Activated T-cell treated with anti-CD3 and anti-CD28 coated beads, Interleukin-2, amount 50 U/mL, for 72 hours (primary cell): ENCODE measurements at regions not wholly inside any gene's neighbourhood (a gene's known extent, or its start where the extent isn't known, plus 50 kb on each side); places are given as distances from the start of the nearest gene placed in this dataset.
"Not testable (repeated sequence)": the region's sequence is repeated elsewhere in the genome, so short reads cannot be mapped to it uniquely, and the experiment has no call there.

Experiments
- ATAC-seq, 2 donors: fragments of 150-1000 bp; cut with Tn5 transposase; replicated peaks in 1 of 2; 2 replicates each; pipeline ENCODE4 v1.10.0; 2021; ENCODE audit warnings: moderate library complexity in 2 of 2, mild to moderate bottlenecking in 1 of 2
- DNase-seq, 2 donors: peaks; one replicate each; pipeline ENCODE4 v3.0.0; 2021 to 2022; ENCODE audit warnings: mixed read lengths in 1 of 2
- H3K27ac Mint-ChIP-seq: one replicate; pipeline ENCODE4 v1.8.0; 2022; ENCODE audit warnings: mild to moderate bottlenecking, moderate library complexity, mixed read lengths
- H3K27me3 Mint-ChIP-seq: one replicate; pipeline ENCODE4 v1.8.0; 2022; ENCODE audit warnings: low read depth, mixed read lengths
- H3K36me3 Mint-ChIP-seq, 2 donors: one replicate each; pipeline ENCODE4 v1.8.0; 2022; ENCODE audit warnings: mixed read lengths in 2 of 2, mild to moderate bottlenecking in 1 of 2; ENCODE audit not compliant: insufficient read depth in 2 of 2
- H3K4me1 Mint-ChIP-seq: one replicate; pipeline ENCODE4 v1.8.0; 2022; ENCODE audit warnings: low read depth, mixed read lengths
- H3K4me3 Mint-ChIP-seq, 2 donors: one replicate each; pipeline ENCODE4 v1.8.0; 2022; ENCODE audit warnings: mild to moderate bottlenecking in 2 of 2, mixed read lengths in 2 of 2, moderate library complexity in 2 of 2
- H3K9me3 Mint-ChIP-seq, 2 donors: one replicate each; pipeline ENCODE4 v1.8.0; 2022; ENCODE audit warnings: mixed read lengths in 2 of 2

DNA sequence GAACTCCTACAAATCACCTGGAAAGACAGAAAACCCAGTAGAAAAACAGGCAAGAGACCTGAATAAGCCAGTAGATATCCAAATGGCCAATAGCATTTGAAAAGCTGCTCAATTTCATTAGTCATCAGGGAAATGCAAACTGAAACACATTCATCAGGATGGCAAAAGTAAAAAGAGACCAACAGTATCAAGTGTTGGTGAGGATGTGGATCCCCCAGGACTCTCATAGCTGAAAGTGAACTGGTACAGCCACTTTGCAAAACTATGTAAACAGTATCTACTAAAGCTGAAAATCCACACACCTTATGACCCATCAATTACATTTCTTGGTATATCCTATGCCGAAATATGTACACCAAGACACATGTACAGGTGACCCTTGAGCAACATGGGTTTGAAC lies 180.4 kb upstream of the IRF2BP2 start:
- H3K27me3 Mint-ChIP-seq, H3K27ac Mint-ChIP-seq, ATAC-seq, H3K36me3 Mint-ChIP-seq, H3K9me3 Mint-ChIP-seq, H3K4me1 Mint-ChIP-seq, H3K4me3 Mint-ChIP-seq, DNase-seq: not testable (repeated sequence)

DNA sequence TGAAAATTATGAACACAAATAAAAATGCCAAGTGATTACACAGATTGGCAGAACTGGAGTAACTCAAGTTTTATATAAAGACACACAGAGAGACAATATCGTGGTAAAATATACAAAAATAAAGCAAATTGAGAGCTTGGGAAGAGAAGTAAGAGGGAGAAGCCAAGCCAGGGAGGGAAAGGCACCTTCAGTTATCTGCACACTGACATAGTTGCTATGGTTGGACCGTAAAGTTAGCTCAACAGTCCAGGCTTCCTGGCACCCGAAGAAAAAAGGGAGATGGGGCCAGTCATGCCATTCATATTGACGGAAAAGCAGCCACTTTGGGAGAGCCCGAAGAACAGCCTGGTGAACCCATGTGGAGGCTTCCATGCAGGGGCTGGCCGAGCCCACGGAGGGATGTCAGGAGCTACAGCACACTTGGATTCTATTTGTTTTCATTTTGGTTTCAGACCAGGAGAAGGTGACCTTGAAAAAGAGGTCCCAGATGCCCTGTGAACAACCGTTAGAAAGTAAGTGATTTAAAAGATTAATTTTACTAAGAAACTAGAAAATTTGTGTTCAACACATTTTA lies 177.1 kb upstream of the IRF2BP2 start:
- H3K9me3 Mint-ChIP-seq, H3K27me3 Mint-ChIP-seq, H3K36me3 Mint-ChIP-seq, H3K27ac Mint-ChIP-seq, ATAC-seq, DNase-seq, H3K4me3 Mint-ChIP-seq, H3K4me1 Mint-ChIP-seq: not testable (repeated sequence)

DNA sequence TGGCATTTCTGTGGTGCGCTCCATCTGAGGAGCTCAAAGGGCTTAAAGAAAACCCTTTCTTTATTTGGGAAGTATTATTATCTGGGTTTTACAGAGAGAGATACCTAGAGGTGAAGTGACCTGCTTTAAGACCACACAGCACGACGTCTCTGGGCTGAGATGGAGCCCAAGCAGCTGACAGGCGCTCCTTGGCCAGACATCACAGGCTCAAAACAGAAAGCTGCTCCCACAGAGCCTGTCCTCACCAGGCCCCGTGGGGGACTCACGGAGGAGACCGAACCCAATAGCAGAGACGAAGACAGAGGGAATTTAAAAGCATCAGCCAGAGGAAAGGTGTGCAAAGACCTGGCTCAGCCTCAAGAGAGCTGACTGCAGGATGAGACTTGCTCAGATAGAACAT lies 175.9 kb upstream of the IRF2BP2 start:
- DNase-seq, H3K36me3 Mint-ChIP-seq, ATAC-seq, H3K27me3 Mint-ChIP-seq, H3K9me3 Mint-ChIP-seq, H3K4me1 Mint-ChIP-seq, H3K27ac Mint-ChIP-seq, H3K4me3 Mint-ChIP-seq: not testable (repeated sequence)

DNA sequence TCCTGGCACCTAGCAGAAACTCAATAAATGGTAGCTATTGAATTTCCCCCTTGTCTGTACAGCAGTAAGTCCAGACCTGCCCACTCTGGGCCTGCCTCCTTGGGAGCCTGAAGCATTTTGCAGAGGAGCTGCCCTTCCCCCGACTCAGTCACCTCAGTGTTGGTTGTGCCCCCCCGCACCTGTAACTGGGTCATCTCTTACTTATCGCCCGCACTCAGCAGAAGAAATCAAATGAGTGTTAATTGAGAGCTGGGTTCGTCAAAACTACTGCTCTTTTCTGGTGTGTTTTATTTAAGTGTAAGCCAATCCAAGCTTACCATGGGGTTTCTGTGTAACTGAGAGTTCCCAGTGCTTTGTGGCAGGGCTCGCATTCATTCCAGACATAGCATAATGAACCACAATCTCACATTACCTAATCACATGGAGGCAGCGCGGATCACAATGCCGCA lies 175.5 kb upstream of the IRF2BP2 start:
- DNase-seq, H3K36me3 Mint-ChIP-seq, H3K4me1 Mint-ChIP-seq, ATAC-seq, H3K4me3 Mint-ChIP-seq, H3K9me3 Mint-ChIP-seq, H3K27me3 Mint-ChIP-seq, H3K27ac Mint-ChIP-seq: not testable (repeated sequence)

DNA sequence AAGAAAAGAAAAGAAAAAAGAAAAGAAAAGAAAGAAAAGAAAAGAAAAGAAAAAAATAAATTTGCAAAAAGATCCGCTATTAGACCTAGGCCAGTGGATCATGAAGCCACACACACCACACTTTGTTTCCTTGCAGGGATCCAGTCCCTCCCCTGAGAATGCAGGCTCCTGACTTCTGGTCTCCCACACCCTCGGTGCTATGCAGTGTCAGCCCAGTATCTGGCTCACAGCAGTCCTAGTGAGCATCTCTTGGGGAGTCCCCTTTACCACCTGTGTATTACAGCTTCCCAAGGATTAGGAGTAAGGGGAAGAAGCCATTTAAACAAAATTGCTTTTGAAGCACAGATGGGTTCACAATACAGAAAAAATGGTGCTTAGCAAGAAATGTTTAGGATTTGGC lies 174.1 kb upstream of the IRF2BP2 start:
- DNase-seq, H3K27ac Mint-ChIP-seq, H3K27me3 Mint-ChIP-seq, H3K4me1 Mint-ChIP-seq, H3K9me3 Mint-ChIP-seq, H3K36me3 Mint-ChIP-seq, H3K4me3 Mint-ChIP-seq, ATAC-seq: not testable (repeated sequence)

DNA sequence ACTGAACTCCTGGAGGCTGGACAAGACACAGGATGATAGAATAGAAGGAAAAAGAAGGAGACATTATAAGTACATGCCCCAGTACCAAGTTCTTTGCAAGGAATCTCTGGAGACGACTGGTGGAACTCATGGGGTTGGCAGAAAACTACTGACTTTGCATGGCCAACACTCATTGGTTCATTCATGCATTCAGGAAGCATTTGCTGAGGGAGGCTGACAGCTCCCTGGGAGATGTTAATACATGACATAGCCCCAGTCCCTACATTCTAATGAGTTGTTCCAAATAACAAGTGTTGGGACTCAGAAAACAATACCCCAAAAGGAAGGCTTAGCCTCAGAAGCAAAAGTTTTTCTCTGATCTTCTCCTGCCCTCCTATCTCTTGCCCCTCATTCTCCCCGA lies 172.8 kb upstream of the IRF2BP2 start:
- ATAC-seq (no peak), DNase-seq (no peak)
- no peaks in the 10 kb centered on the region for H3K9me3 Mint-ChIP-seq
- no peak overlapping the region for H3K4me3 Mint-ChIP-seq
- H3K27ac Mint-ChIP-seq, result no peak overlapping the region
- H3K4me1 Mint-ChIP-seq, result no peaks in the 10 kb centered on the region
- no peaks in the 10 kb centered on the region for H3K36me3 Mint-ChIP-seq
- no peaks in the 10 kb centered on the region for H3K27me3 Mint-ChIP-seq

DNA sequence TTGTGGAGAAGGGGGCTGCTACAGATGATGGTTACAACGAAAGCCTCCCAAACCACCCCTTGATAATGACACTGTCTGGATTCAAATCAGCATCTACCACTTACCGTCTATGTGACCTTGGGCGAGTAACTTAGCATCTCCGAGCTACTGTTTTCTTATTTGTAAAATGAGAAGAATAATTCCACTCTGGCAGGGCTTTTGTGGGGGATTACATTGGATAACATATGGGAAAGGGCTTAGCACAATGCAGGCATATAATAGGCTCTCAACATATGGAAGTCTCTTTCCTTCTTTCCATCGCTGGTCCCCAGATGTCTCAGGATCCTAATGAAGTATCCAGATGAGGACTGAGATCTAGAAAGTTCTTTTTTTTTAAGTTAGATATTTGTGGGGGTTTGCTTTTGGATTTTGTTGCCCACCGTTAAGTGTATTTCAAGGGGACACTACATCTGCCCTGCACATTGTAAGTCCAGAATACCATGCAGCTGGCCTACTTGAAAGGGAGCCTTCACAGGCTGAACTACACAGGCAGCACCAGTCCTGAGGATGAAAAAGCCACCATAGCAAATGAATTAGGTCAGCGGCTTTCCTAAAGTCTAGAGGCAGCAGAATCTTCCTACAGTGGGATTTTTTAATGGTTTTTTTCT lies 172.2 kb upstream of the IRF2BP2 start:
- Mint-ChIP-seq H3K27me3 (no peaks in the 10 kb centered on the region), H3K9me3 (no peaks in the 10 kb centered on the region), H3K4me1 (no peaks in the 10 kb centered on the region), H3K36me3 (no peaks in the 10 kb centered on the region), H3K27ac (no peak overlapping the region), H3K4me3 (no peak overlapping the region)
- ATAC-seq (no peak), DNase-seq (no peak)

DNA sequence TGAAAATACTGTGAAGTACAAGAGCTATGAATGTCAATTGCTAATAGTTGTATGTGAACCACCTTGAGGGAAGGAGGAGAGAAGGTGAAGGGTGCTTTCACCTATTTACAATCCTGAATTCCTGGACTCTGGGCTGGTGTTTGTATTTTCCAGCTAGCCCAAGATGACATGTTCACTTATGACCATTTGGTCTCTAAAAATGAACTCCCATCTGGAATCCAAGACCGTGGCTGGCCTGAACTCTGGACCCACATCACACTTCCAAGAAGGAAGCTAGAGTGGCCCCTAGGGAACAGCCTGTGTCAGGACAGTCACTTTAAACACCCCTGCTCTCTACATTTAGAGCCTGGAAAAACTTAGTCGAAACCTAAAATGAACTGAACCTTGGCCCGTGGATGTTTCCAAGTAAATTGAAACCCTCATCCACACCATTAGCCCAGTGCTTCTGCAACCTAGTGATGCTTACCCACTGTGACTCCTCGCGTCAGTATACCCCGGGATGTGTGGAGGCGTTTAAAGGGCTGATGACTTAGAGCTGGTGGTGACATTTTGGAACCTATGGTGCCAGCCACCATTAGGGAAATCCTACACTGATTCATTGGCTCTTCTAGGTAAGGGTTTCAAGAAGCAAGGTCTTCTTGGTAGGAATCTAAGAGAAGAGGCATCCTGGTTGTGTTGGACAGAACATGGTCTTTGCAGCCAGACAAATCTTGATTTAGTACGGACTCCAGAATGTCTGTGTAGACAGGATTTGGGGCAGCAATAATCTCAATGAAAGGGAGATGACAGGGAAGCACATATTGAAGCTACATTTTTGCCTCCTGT lies 171.5 kb upstream of the IRF2BP2 start:
- Mint-ChIP-seq H3K36me3 (no peaks in the 10 kb centered on the region), H3K27me3 (no peaks in the 10 kb centered on the region), H3K4me3 (no peak overlapping the region), H3K27ac (no peak overlapping the region), H3K4me1 (no peaks in the 10 kb centered on the region), H3K9me3 (no peaks in the 10 kb centered on the region)
- DNase-seq (peak in 1 of 2 donors; percentile 44), ATAC-seq (peak; percentile 70 to 85)

DNA sequence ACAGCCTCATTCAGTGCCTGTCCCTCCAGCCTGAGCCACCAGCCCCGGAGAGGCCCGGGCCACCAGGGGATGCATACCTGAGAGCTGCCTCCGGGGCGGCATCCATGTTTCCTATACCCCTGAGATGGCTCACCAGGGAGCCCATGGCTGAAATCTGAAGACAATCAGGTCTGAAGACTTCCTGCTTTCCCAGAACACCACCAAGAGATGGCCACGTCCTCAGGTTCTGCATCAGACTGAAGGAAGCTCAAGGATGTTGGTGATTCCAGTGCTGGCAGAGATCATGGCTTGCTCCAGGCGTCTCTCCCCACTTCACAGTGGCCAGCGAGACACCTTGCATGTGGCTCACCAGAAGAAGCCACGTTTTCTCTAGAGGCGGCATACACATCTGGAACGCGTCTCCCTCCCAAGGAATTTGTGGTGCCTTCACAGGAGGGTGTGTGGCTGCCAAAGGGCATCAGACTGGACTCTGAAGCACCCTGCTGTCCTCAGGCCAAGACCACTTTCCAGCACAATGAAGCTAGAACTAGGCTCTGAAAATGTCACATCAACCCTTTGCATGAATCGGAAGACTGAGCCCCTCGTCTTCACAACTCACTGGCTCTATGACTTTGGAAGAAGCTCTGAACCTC lies 170.7 kb upstream of the IRF2BP2 start:
- Mint-ChIP-seq H3K4me3 (no peak overlapping the region), H3K9me3 (no peaks in the 10 kb centered on the region), H3K36me3 (no peaks in the 10 kb centered on the region), H3K27ac (no peak overlapping the region), H3K4me1 (peaks cover 4% of the 10 kb centered on the region), H3K27me3 (no peaks in the 10 kb centered on the region)
- DNase-seq, result no peak
- ATAC-seq, result no peak

DNA sequence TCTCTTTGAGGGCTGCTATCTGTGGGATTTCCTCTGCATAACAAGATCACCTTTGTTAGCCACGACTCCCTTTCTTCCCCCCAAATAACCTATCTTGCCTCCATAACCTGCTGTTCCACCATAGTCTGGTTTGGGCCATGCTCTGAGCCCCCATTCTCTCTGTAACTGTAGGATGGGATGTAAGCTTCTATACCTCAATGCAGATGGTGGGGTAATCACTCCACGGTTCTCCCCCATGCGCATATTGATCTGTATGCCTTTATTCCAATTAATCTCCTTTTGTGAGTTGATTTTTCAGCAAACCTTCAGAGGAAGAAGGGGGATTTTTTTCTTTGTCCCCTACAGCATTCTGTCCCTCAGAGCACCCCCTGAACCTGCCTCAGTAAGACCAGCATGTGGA lies 170.1 kb upstream of the IRF2BP2 start:
- H3K4me1 Mint-ChIP-seq, result peaks cover 9% of the 10 kb centered on the region
- no peak for ATAC-seq
- H3K9me3 Mint-ChIP-seq, result peaks cover under 1 to 2% of the 10 kb centered on the region in 2 donors
- no peak overlapping the region for H3K4me3 Mint-ChIP-seq
- H3K36me3 Mint-ChIP-seq, result peaks cover 0 to 1% of the 10 kb centered on the region in 2 donors
- DNase-seq, result no peak
- H3K27me3 Mint-ChIP-seq, result no peaks in the 10 kb centered on the region
- H3K27ac Mint-ChIP-seq, result no peak overlapping the region

DNA sequence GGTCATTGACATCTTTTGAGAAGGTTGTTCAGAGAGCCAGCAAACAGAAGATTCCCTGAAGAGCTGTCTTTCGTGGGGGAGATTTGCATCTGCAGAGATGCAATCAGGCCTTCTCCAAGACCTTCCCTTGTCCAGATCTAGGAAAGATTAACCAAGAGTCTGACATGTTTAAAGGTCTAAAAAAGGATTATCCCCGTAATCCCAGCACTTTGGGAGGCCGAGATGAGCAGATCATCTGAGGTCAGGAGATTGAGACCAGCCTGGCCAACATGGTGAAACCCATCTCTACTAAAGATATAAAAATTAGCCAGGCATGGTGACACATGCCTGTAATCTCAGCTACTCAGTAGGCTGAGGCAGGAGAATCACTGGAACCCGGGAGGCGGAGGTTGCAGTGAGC lies 169.6 kb upstream of the IRF2BP2 start:
- H3K27me3 Mint-ChIP-seq, H3K4me3 Mint-ChIP-seq, H3K27ac Mint-ChIP-seq, ATAC-seq, H3K36me3 Mint-ChIP-seq, H3K9me3 Mint-ChIP-seq, DNase-seq: not testable (repeated sequence)
- peaks cover 14% of the 10 kb centered on the region for H3K4me1 Mint-ChIP-seq

DNA sequence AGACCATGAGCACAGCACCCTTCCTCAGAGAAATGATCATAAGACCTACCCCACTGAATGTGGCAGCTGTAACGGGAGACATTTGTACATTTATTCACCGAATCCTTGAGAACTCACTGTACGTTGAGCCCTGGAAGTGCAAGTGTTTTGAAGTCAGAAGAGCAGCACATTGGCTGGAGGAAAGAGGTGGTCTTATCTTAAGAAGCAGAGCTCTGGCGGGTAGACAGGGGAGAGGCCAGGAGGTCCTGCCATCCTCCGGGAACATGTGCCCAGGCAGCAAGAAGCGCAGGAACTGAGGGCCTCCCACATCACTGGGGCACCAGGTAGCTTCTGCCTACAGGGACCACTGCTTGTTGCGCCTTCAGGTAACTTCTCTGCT lies 169.2 kb upstream of the IRF2BP2 start:
- Mint-ChIP-seq H3K4me1 (peaks cover 19% of the 10 kb centered on the region), H3K27me3 (no peaks in the 10 kb centered on the region), H3K27ac (no peak overlapping the region), H3K9me3 (peaks cover 2% of the 10 kb centered on the region in 2 donors), H3K4me3 (no peak overlapping the region), H3K36me3 (peaks cover 3 to 6% of the 10 kb centered on the region in 2 donors)
- DNase-seq (no peak), ATAC-seq (no peak)
